ENCODE measurements at regions not wholly inside any gene's neighbourhood (a gene's known extent, or its start where the extent isn't known, plus 50 kb on each side); places are given as distances from the start of the nearest gene placed in this dataset.

DNA sequence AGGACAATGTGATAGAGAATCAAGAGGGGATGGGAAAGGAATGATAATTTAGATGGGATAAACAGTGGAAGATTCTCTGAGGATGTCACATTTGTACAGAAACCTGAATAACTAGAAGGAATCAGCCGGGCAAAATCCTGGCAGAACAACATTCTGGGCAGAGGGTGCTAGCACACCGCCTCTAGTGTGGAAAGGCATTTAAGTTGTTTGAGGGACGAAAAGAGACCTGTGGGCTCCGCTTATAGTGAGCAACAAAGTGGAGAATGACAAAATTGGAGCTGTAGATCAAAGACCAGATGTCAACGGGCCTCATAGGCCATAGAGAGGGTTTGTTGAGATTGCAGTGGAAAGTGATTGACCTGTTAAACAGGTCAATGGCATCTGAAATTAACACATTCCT, 596.0 kb upstream of the SLIT2 start:
- TF ChIP-seq POLR2A (IDR thresholded peaks at IDR 0.05), result no peak
- TF ChIP-seq, protein P1, sequence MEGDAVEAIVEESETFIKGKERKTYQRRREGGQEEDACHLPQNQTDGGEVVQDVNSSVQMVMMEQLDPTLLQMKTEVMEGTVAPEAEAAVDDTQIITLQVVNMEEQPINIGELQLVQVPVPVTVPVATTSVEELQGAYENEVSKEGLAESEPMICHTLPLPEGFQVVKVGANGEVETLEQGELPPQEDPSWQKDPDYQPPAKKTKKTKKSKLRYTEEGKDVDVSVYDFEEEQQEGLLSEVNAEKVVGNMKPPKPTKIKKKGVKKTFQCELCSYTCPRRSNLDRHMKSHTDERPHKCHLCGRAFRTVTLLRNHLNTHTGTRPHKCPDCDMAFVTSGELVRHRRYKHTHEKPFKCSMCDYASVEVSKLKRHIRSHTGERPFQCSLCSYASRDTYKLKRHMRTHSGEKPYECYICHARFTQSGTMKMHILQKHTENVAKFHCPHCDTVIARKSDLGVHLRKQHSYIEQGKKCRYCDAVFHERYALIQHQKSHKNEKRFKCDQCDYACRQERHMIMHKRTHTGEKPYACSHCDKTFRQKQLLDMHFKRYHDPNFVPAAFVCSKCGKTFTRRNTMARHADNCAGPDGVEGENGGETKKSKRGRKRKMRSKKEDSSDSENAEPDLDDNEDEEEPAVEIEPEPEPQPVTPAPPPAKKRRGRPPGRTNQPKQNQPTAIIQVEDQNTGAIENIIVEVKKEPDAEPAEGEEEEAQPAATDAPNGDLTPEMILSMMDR (IDR thresholded peaks at IDR 0.05), result no peak

All from adrenal gland (tissue), 5 donors.